ENCODE measurements at regions not wholly inside any gene's neighbourhood (a gene's known extent, or its start where the extent isn't known, plus 50 kb on each side); places are given as distances from the start of the nearest gene placed in this dataset.

DNA sequence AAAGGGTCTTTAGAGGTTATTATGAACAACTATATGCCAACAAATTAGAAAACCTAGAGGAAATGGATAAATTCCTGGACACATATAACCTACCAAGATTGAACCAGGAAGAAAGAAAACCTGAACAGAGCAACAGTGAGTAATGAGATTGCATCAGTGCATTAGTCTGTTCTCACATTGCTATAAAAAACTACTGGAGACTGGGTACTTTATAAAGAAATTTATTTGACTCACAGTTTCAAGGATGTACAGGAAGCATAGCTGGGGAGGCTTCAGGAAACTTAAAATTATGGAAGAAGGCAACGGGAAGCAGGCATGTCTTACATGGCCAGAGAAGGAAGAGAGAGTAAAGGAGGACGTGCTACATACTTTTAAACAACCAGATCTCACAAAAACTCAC lies 70.8 kb upstream of the GNAZ start:
- FAIRE-seq, result no peak

DNA sequence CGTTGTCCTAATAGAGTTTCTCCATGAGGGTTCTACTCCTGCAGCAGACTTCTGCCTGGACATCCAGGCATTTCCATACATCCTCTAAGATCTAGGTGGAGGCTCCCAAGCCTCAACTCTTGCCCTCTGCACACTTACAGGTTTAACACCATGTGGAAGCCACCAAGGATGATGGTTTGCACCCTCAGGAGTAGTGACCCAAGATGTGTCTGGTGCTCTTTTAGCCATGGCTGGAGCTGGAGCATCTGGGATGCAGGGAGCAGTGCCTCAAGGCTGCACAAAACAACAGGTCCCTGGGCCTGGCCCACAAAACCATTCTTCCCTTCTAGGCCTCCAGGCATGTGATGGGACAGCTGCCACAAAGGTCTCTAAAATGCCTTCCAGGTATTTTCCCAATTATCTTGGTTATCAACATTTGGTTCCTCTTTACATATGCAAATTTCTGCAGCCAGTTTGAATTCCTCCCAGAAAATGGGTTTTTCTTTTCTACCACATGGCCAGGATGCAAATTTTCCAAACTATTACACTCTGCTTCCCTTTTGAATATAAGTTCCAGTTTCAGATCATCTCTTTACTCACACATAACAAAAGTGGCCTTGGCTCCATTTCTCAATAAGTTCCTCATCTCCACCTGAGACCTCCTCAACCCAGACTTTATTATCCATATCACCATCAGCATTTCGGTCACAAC lies 69.5 kb upstream of the GNAZ start:
- TF ChIP-seq POLR2A (IDR thresholded peaks at IDR 0.05; ENCODE audit: low read depth, low read length), result no peak
- DNase-seq (ENCODE audit: insufficient read length, low spot score), result no peak
- no peak for FAIRE-seq

More for the DNA sequence above, 70.8 kb upstream of the GNAZ start:
- no peak for TF ChIP-seq POLR2A (IDR thresholded peaks at IDR 0.05; ENCODE audit: low read depth, low read length)
- DNase-seq (ENCODE audit: insufficient read length, low spot score), result no peak

DNA sequence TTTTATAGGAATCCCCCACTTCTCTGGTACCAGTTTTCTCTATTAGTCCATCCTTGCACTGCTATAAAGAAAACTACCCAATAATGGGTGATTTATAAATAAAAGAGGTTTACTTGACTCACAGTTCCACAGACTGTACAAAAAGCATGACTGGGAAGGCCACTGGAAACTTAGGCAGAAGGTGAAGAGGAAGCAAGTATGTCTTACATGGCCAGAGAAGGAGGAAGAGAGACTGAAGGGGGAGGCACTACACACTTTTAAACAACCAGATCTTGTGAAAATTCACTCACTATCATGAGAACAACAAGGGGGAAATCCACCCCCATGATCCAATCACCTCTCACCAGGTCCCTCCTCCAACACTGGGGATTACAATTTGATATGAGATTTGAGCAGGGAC lies 68.9 kb upstream of the GNAZ start:
- DNase-seq (ENCODE audit: insufficient read length, low spot score) (no peak), FAIRE-seq (no peak)
- TF ChIP-seq POLR2A (IDR thresholded peaks at IDR 0.05; ENCODE audit: low read depth, low read length), result no peak

DNA sequence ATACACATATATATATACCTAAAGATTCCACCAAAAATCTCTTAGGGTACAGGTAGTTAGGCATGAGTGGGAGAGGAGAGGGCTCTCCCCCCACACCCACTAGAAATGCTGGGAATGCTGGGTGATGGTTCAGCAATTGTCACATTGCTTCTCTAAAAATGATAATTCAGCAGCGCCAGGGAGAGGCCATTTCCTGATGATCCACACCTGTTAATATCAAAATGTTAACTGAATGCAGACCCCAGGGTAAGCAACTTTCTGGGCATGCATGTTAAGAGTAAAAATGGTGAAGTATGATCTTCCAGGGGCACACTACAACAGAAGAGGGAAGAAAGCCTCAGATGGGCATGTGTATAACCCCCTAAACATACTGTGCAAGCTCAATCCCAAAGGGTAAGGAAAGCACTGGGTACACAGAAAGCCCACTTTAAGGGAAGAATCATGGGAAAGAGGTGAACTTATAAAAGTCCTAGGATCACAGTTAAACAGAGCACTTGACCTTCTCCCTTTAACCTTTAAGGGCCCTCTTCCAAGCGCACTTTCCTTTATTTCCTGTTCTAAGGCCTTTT lies 67.6 kb upstream of the GNAZ start:
- FAIRE-seq, result no peak

DNA sequence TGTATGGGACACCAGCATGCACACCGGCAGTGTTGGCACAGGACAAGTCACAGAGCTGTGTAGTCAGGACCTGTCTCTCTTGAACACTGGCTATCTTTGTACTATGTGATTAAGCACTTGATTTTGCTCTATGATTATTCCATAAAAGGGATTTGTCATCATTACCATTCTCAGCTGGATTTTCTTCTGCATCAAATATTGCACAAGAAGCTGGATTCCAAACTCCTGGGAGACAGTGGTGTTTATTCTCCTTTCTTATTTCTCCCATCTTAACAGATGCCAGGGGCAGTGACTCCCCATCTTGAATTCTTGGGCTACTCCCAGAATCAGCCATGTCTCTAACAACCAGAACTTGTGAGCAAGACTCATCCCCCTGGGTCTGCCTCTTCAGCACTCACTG lies 62.5 kb upstream of the GNAZ start:
- no peak for TF ChIP-seq POLR2A (IDR thresholded peaks at IDR 0.05; ENCODE audit: low read depth, low read length)
- DNase-seq (ENCODE audit: insufficient read length, low spot score), result no peak
- FAIRE-seq, result no peak

More for the DNA sequence above, 67.6 kb upstream of the GNAZ start:
- DNase-seq (ENCODE audit: insufficient read length, low spot score), result no peak
- TF ChIP-seq POLR2A (IDR thresholded peaks at IDR 0.05; ENCODE audit: low read depth, low read length), result no peak

DNA sequence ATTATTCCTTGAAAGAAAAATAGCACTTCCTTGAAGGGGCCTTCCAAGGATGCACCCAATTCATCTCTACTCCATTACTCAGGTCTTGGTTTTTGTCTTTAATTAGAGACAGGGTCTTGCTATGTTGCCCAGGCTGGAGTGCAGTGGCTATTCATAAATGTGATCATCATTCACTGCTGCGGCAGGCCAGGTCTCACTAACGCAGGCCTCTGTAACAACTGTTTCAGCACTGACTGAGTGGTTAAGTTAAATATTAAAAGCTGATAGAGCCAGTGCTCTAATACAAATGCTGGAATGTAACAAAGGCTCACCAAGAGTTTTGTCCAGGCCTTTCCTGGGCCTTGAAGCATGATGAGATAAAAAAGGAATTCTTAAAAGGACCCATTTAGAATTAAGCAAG lies 61.4 kb upstream of the GNAZ start:
- FAIRE-seq, result no peak
- DNase-seq (ENCODE audit: insufficient read length, low spot score), result no peak
- no peak for TF ChIP-seq POLR2A (IDR thresholded peaks at IDR 0.05; ENCODE audit: low read depth, low read length)

Measured in H54 (cell line).